GM12878 (cell line): ENCODE measurements at regions not wholly inside any gene's neighbourhood (a gene's known extent, or its start where the extent isn't known, plus 50 kb on each side); places are given as distances from the start of the nearest gene placed in this dataset.
"Not testable (repeated sequence)": the region's sequence is repeated elsewhere in the genome, so short reads cannot be mapped to it uniquely, and the experiment has no call there.

ENCODE experiments used
- ATAC-seq: fragments of 200-7000 bp; cut with Tn5 transposase; 3 replicates; pipeline ENCODE4 v1.9.1; 2020; ENCODE audit warnings: mild to moderate bottlenecking, moderate library complexity
- BruUV-seq: library from RNA; stranded (reverse); fragments of 400-500 nt; replicated peaks from 2 replicates; lab custom pipeline; 2021; lab: Mats Ljungman, UMichigan
- CTCF ChIA-PET: fragments of 300-600 bp; sonication (Branson Sonifier 250); formaldehyde crosslinking; extraction: SDS; loops from one replicate; lab custom pipeline; 2021; ENCODE audit warnings: inconsistent platforms; lab: Yijun Ruan, JAX
- POLR2A ChIA-PET: fragments of 350-600 bp; formaldehyde crosslinking; extraction: SDS; loops from one replicate; lab custom pipeline; 2021; ENCODE audit warnings: inconsistent platforms; lab: Charles Lee
- RAD21 ChIA-PET: fragments of 300-600 bp; sonication (Branson Sonifier 250); formaldehyde crosslinking; loops from one replicate; lab custom pipeline; 2023; ENCODE audit warnings: antibody characterized with exemption; ENCODE audit not compliant: unreplicated experiment; lab: Charles Lee
- SMC1A ChIA-PET: fragments of 300-600 bp; sonication (Branson Sonifier 250); formaldehyde crosslinking; loops from one replicate; lab custom pipeline; 2023; ENCODE audit not compliant: unreplicated experiment, uncharacterized antibody; lab: Charles Lee
- DNase-seq: peaks from one replicate; pipeline ENCODE4 v3.0.0-alpha.2; 2011; ENCODE audit warnings: low read depth, low spot score
- FAIRE-seq: peaks from 3 replicates; lab custom pipeline; 2011; peaks lifted over from hg19 to GRCh38; lab: Jason Lieb, UNC
- H2AFZ ChIP-seq: 2 replicates; pipeline ENCODE4 v1.6.0; 2011; ENCODE audit warnings: low read depth, low read length, control low read depth; ENCODE audit not compliant: control insufficient read depth
- H3K27ac ChIP-seq: 2 replicates; pipeline ENCODE4 v1.5.1; 2011; ENCODE audit warnings: control low read depth; ENCODE audit not compliant: control insufficient read depth, insufficient read depth
- H3K27me3 ChIP-seq, 2 experiments: replicated peaks in 1 of 2; 2 replicates each; pipeline versions ENCODE4 v1.6.0 to v1.6.1; 2011; ENCODE audit warnings: low read length in 1 of 2; ENCODE audit not compliant: control insufficient read depth in 2 of 2, insufficient read depth in 2 of 2
- H3K36me3 ChIP-seq, 2 experiments: 2 replicates each; pipeline ENCODE4 v1.5.1; 2011; ENCODE audit warnings: low read length in 1 of 2; ENCODE audit not compliant: control insufficient read depth in 2 of 2, insufficient read depth in 2 of 2
- H3K4me1 ChIP-seq: 2 replicates; pipeline ENCODE4 v1.6.1; 2011; ENCODE audit warnings: mild to moderate bottlenecking, low read length, moderate library complexity, mixed read lengths; ENCODE audit not compliant: control insufficient read depth, insufficient read depth
- H3K4me2 ChIP-seq: 2 replicates; pipeline ENCODE4 v1.6.0; 2011; ENCODE audit warnings: control low read depth; ENCODE audit not compliant: control insufficient read depth, insufficient read depth
- H3K4me3 ChIP-seq: fragments of 200-600 bp; sonication (generic); 2 replicates; pipeline ENCODE4 v1.5.1; 2016
- H3K79me2 ChIP-seq: 2 replicates; pipeline ENCODE4 v1.6.0; 2011; ENCODE audit warnings: low read length; ENCODE audit not compliant: control insufficient read depth, insufficient read depth
- H3K9ac ChIP-seq: 2 replicates; pipeline ENCODE4 v1.8.0; 2011; ENCODE audit warnings: low read length, control low read depth, mixed read lengths; ENCODE audit not compliant: control insufficient read depth, insufficient read depth
- H3K9me3 ChIP-seq: replicated peaks from 3 replicates; pipeline ENCODE4 v1.5.1; 2011; ENCODE audit warnings: mild to moderate bottlenecking, low read length; ENCODE audit not compliant: control insufficient read depth, insufficient read depth
- H4K20me1 ChIP-seq: 2 replicates; pipeline ENCODE4 v1.6.0; 2011; ENCODE audit not compliant: control insufficient read depth, insufficient read depth
- WGBS: methylation state at CpG from one replicate; pipeline ENCODE4 v1.1.6; 2016; ENCODE audit warnings: low lambda C conversion rate; ENCODE audit not compliant: insufficient replicate concordance, insufficient coverage; ENCODE audit errors: missing lambda C conversion rate; 5-methylcytosine and 5-hydroxymethylcytosine counted together
- in situ Hi-C: fragments of 300-500 bp; cut with MboI; formaldehyde crosslinking; loops from 9 replicates; pipeline ENCODE4 v1.14.3; 2018; ENCODE audit warnings: mixed read lengths
- intact Hi-C: fragments of 100-400 bp; cut with micrococcal nuclease; formaldehyde crosslinking; loops from one replicate; pipeline ENCODE4 v1.14.2; 2022; ENCODE audit not compliant: unreplicated experiment

DNA sequence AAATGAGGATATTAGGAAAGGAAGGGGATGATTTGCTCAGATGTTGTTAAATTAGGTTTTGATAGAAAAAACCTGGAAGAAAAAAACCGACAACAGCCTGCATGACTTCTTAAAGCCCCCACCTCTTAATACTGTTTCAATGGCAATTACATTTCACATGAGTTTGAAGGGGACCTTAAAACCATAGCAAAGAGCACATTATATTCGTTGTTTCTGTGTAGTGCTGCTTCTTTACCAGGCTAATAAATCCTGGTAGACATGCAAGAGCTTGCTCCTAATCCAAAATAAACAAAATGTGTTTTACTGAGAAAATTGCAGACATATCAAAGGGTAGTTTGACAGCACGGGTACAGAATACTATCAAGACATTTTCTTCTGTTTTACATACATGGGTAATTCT, 154.7 kb upstream of the NIPA1 start:
- CTCF ChIA-PET, DNase-seq, H3K4me1 ChIP-seq, H3K9ac ChIP-seq, SMC1A ChIA-PET, BruUV-seq, H3K4me2 ChIP-seq, RAD21 ChIA-PET, FAIRE-seq, H3K27ac ChIP-seq, H2AFZ ChIP-seq, H3K4me3 ChIP-seq, H3K79me2 ChIP-seq, H3K27me3 ChIP-seq, intact Hi-C loops, H3K36me3 ChIP-seq, in situ Hi-C loops, POLR2A ChIA-PET, ATAC-seq, H3K9me3 ChIP-seq, H4K20me1 ChIP-seq: not testable (repeated sequence)
- 5% methylated on average over 3 of the region's 3 CpGs for WGBS

DNA sequence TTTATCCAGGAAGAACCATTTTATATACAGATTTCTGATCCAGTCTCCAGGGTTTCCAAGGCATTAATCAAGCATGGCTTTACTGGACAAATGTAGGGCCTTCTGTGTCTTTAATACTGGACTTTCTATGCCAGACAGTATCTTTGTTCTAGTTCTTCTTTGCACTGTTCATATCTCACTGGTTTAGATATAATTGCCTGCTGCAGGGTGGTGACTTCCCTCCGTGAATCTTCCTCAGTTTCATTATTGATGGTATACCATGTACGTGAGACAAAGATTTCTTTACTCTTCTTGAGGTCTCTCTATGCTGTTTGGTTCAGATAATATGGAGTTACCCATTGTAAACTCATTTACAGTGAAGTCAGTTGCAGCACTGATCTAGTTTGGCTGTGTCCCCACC, 146.5 kb upstream of the NIPA1 start:
- SMC1A ChIA-PET, H3K4me3 ChIP-seq, BruUV-seq: not testable (repeated sequence)

DNA sequence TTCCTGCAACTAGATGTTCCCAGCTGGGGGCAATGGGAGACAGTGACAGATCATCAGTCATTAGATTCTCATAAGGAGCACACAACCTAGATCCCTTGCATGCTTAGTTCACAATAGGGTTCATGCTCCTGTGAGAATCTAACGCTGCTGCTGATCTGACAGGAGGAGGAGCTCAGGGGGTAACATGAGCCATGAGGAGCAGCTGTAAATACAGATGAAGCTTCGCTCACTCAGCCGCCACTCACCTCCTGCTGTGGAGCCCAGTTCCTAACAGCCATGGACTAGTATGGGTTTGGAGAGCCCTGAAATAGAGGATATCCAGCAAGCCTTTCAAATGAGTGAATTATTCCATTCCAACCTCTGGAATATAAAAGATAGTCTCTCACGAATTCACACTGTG, 137.0 kb upstream of the NIPA1 start:
- CTCF ChIA-PET, H3K4me2 ChIP-seq, in situ Hi-C loops, DNase-seq, POLR2A ChIA-PET, ATAC-seq, FAIRE-seq, intact Hi-C loops, BruUV-seq, H3K4me3 ChIP-seq, H3K9me3 ChIP-seq, H3K36me3 ChIP-seq, H3K4me1 ChIP-seq, RAD21 ChIA-PET, H4K20me1 ChIP-seq, H3K27ac ChIP-seq, SMC1A ChIA-PET, H3K79me2 ChIP-seq, H2AFZ ChIP-seq, H3K9ac ChIP-seq, H3K27me3 ChIP-seq: not testable (repeated sequence)
- WGBS: 38% methylated on average over 4 of the region's 4 CpGs

More for the DNA sequence above, 146.5 kb upstream of the NIPA1 start:
- H2AFZ ChIP-seq, intact Hi-C loops, POLR2A ChIA-PET, H3K9ac ChIP-seq, in situ Hi-C loops, RAD21 ChIA-PET, DNase-seq, H3K36me3 ChIP-seq, H3K79me2 ChIP-seq, H3K27me3 ChIP-seq, CTCF ChIA-PET, H3K9me3 ChIP-seq, FAIRE-seq, H3K4me2 ChIP-seq, H3K4me1 ChIP-seq, H4K20me1 ChIP-seq, H3K27ac ChIP-seq: not testable (repeated sequence)
- ATAC-seq: peak; percentile 64
- 6% methylated on average over 2 of the region's 2 CpGs for WGBS

DNA sequence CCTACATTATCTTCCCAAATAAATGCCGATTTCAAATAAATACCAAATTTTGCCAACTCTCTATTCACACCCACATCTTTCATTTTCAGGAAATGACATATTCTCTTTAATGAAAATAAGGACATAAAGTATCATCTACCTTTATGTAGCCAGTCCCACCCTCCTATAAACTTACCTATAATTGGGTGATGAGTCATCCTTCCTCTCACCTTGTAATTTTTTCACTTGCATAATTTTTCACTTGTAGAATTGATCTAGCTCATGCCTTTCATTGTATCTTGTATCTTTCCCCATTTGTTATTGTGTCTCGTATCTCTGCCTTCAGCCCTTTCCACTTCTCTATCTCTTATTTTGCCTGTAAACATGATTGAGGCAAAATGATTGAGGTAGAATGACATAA, 135.3 kb upstream of the NIPA1 start:
- H3K4me2 ChIP-seq, POLR2A ChIA-PET, CTCF ChIA-PET, SMC1A ChIA-PET, H4K20me1 ChIP-seq, H3K9me3 ChIP-seq, in situ Hi-C loops, ATAC-seq, H3K27me3 ChIP-seq, DNase-seq, H3K4me1 ChIP-seq, H3K4me3 ChIP-seq, H2AFZ ChIP-seq, H3K36me3 ChIP-seq, H3K79me2 ChIP-seq, RAD21 ChIA-PET, FAIRE-seq, BruUV-seq, intact Hi-C loops, H3K9ac ChIP-seq, H3K27ac ChIP-seq: not testable (repeated sequence)
- 50% methylated on average over 2 of the region's 2 CpGs for WGBS
